ENCODE measurements at regions not wholly inside any gene's neighbourhood (a gene's known extent, or its start where the extent isn't known, plus 50 kb on each side); places are given as distances from the start of the nearest gene placed in this dataset.

DNA sequence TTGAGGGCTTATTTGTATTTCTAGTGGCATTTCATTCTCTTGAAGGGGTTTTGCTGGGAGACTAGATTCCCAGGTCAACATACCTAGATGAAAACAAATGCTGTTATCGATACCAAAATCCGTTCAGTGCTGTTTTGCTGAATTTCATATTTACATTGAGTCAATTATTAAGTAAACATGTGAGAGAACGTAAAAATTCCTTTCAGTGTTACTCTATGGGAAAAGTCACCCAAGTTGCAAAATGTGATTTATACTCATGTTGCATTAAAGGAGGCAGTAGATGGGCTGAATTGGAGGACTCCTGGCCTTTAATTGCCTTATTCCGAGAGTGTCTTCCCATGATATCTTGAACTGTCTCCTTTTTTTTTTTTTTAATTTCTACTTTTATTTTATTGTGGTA is 1011.3 kb upstream of the NR2F2 start:
- no peak for DNase-seq (ENCODE audit: low read depth)

DNA sequence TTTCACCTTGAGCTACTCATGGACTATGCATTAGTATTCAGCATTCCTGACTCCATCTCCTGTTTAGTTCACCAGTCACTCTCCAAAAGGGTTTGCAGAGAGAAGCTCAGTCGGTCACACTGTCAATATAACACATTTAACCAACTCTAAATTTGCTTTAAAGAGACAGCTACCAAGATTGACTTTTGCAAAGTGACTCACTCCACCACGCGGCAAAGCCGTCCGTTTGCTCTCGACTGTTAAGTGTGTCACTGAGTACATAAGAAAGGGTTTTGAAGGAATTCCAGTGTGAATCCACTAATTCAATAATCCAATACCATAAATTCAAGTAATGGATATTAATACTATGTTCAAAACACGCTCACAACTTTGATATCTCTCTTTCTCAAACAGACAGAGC is 1006.7 kb upstream of the NR2F2 start:
- no peak for DNase-seq (ENCODE audit: low read depth)

DNA sequence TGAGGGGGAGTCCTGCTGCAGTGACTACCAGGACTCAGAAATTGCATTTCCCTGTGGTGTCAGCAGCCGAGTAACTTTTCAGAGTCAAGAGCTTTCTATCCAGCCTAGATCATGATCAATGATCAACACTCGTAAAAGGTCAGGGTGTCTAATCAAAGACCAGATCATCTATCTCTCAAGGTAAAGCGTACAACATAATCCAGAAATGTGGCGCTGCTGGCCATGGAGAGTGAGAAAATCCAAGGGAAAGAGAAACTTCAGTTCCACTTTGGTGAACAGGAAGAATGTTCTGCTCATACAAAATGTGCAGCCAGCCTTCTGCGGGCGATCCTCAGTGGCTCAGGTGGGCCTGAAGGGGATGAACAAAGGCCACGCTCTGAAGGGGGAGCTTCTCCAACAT is 1005.8 kb upstream of the NR2F2 start:
- DNase-seq (ENCODE audit: low read depth), result no peak

DNA sequence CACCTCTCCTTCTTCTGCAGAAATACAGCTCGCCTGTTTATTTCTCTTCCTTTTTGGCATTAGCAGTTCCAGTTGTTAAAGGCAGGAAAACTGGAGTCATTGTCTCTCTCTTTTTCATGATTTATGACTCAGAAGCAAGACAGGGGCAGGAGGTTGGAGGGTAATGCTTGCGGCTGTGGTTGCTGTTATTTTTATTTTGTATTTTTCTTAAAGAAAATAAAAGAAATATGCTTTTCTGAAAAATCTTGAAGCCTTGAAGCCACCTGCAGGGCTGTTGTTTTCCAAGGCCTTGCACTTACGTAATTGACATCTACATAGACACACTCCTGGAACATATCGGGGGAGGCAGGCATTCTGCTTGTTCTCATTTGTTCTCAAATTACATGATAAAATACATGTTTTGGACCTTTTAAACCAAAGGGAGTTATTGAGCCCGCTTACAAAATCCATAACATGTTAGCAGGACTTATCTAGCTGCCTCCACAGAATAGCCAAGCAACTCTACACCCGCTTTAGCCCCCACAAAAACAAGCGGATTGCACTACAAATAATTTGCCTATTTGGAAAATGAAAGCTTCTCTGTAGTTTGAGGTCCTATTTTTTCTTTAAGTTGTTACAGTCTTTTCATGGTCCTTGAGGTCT is 1004.6 kb upstream of the NR2F2 start:
- no peak for DNase-seq (ENCODE audit: low read depth)

DNA sequence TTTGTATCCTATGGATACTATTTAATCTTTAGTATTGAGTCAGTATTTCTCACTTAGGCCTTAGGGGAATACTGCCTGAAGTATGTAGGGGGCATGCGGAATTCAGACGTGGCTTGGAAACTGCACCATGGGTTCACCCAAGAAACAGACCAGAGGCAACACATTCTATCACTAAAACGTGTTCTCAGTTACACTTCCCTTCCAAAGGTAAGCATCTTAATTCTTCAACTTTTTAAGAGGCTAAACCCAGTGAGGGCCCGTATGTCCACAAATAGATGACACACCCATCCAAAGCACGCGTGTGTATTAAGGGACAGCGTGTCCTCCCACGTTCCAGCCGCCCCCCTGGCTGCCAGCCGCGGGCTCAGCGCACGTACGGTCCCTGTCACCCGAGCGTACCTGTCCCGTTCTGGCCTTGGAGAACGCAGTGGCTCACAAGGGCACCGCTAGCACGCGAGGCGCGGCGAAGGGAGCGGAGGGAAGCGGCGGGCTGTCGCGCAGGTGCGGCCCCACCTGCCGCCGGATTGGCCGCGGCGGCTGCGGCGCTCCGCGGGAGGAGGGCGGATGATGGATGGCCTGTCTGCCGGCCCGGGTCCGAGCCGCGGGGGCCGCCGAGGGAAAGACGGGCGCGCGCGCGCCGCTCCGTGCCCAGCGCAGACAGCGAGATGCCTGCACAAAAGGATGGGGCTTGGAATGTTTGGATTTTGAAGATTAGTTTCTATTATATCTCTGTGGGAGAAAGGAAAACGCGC is 1003.9 kb upstream of the NR2F2 start:
- no peak for DNase-seq (ENCODE audit: low read depth)

DNA sequence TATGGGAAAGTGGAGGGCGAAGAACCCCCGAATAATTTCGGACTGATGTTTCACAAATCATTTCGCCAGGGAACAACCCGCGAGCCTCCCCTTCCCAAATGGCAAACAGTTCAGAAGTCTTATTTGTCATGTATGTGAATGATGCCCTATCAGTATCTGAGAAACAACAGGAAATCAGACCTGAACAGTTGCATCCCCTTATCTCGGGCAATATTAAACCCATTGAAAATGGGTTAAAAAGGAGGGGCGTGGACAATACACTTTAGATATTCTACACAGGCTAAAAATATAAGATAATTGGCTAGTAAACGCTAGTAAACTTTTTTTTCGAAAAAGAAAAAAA is 1003.3 kb upstream of the NR2F2 start:
- DNase-seq (ENCODE audit: low read depth), result no peak

DNA sequence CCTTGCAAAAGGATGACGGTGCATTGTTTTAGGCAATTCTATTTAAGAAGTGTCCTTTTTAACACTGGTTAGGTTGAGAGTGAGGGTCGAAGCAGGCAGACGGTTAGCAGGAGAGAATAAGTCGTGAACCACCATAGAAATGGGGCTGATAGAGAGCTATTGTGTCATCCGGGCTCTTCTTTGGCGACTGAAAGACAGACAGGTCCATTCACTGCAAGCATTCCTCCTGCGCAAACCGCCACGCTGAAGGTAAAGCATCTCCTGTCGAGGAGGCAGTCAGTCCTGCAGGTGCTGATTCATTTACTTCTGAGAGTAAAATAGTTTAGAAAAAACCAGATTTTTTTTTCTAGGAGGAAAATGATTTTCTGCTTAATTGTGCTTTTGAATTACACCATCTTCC is 1002.8 kb upstream of the NR2F2 start:
- DNase-seq (ENCODE audit: low read depth), result no peak

DNA sequence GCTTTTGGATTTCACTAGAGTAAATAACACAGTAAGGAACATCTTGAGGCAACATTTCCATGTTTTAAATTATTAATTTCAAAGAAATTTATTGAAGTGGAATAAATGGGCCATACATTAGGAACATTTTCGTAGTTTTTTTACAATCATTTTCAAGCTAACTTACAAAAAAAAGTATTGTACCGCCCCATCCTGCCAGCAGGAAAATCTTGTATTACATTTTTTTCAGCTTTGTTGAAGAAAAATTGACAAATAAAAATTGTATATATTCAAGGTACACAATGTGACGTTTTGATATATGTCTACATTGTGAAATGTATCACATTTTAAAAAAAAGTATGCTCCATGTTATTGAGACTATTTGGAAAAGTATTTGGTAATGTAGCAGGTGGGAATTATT is 1001.9 kb upstream of the NR2F2 start:
- no peak for DNase-seq (ENCODE audit: low read depth)

DNA sequence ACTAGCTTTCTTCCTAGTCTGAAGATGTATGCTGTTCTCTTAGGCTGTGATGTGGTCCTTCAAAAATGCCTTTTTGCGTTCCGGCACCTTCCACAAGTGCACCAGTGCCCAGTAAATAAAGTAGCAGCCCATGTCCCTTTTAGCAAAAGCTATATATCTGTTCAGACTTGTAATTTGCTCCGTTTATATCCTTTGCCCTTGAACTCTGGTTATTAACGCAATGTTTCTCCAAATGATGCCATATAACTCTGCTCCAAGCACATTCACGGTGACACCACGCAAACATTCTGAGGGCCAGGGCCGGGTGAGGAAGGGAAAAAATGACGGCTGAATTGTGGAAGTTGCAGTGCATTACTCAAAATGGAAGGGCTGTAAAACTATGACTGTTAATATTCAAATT is 1001.1 kb upstream of the NR2F2 start:
- no peak for DNase-seq (ENCODE audit: low read depth)

DNA sequence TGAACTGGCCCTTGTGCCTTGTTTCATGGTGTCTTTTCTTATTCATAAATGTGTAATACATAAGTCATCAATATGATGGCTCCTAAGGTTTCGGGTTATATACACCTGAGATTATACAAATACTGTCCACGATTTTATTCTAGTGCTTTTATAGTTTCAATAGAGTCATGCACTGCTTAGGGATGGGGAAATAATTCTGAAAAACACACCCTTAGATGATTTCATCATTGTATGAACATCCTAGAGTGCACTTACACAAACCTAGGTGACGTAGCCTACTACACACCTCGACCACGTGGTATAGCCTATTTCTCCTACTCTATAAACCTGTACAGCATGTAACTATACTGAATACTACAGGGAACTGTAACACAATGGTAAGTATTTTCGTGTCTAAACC is 988.8 kb upstream of the NR2F2 start:
- DNase-seq (ENCODE audit: low read depth), result no peak

DNA sequence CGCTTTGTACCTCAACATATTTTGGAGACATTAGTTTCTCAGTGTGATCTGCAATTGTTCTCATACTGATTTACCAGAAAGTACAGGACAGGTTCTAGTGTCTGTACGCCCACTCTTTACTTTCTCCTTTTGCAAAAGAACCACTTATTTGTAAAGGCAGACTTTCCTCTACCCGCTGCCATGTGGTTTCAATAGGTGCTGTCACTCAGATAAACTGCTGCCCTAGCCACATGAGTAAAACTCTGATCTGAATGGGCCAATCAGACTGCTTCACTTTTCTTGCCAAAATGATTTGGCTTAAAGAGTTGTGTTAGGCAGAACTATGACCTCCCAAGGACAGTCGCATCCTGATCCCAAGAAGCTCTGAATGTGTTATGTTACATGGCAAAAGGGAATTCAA is 984.6 kb upstream of the NR2F2 start:
- DNase-seq (ENCODE audit: low read depth), result no peak

DNA sequence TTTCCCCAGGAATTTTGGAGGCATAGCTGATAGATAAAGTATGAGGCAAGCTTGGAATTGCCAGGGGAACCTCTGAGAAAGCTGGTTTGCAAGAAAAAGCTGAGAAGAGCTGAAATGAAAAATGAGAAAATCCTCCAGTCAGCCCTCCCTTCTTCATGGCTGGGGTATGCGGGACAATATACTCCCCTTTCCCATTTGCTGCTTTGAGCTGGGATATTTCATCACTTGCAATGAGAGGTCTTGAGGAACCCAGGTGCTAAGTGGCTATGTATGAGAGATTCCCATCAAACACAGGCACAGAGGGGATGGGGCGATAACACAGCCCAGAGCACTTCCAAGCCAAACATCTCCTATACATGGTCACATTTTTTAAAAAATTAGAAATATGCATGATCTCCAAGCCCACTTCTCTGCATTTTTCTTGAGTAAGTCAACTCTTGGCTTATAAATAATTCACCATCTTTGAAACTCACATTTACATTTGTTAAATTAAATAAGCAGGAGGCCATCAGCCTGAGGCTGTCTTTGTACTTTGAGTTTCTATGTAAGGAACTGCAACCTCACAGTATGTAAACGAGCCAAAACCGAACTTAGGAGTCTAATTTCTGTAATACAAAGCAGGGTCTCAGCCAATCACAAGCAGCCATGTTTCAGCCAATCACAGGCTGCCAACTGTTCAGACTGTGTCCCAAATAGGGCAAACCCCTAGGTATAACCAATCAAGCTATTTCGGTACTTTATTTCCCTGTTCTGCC is 983.6 kb upstream of the NR2F2 start:
- DNase-seq (ENCODE audit: low read depth), result no peak

DNA sequence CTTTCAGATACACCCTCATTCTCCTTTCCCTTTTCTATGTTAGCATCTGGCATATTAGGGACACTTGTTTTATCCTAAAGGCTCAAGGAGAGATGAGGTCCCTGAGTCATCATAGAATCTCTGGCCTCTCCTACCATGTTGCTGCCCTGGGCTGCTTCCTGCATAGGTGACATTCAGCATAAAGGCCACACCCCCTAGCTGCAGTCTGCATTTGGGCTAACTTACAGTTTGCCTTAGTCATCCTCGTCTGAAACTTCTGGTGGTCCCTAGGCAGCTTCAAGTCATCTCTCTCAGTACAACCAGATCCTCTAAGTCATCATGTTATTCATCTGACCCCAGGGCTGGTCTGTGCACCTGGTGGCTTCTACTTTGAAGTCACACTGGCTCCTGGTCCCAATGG is 982.7 kb upstream of the NR2F2 start:
- DNase-seq (ENCODE audit: low read depth), result no peak

DNA sequence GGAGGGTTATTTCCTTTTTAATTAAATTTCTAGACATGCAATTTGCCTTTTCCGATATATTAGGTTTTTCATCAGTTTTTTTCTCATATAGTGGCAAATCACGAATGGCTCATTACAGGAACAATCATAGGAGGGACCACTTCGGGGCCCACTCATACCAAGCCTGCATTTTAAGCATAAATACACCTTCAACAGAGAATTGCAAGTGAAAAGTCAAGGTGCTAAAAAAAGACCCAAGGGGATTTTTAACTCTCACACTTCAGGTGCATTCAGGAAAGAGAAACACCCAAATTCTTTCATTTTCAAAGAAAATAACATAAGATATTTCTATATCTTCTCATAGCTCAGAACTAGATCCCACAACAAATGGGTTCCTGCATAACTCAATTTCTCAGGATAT is 979.6 kb upstream of the NR2F2 start:
- no peak for DNase-seq (ENCODE audit: low read depth)

DNA sequence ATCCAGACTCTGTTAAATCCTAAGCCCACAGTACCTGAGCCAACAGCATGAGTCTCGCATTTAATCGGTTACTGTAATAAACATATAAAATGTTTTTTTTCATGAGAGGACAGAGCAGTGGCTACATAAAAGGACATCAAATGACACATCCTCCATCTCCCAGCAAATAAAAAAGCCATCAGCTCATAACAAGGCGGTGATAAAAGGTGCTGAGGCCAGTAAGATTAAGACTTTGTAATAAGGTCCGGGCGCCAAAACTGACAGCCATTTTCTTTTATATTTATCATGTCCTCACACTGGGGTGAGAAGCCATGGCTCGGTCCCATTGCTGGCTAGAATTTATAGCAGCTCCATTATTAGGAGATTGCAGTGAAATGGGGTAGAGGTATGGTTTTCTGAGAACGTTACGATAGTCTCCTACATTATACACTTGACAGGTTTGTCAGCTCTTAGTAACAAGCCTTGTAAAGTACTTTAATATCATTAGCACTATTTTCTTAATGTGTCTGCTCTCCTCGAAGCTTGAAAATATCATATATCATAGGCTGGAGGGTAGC is 977.8 kb upstream of the NR2F2 start:
- no peak for DNase-seq (ENCODE audit: low read depth)

DNA sequence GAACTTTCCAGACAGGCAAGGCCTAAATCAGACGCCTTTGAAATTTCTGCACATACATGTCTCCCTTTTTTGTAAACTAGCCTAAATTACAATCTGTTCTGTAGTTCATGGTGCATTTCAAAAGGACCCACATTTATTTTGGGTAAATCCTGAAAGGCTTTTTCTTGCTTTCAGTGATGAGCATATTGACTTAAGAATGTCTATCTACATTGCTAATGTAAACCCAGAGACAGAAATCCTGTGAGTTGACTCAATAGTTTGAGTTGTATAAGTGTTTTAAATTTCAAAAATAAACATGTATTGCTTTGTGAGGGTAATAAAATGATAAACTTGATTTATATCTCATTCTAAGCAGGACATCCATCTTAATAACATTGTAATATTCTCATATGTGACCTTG is 977.0 kb upstream of the NR2F2 start:
- no peak for DNase-seq (ENCODE audit: low read depth)

DNA sequence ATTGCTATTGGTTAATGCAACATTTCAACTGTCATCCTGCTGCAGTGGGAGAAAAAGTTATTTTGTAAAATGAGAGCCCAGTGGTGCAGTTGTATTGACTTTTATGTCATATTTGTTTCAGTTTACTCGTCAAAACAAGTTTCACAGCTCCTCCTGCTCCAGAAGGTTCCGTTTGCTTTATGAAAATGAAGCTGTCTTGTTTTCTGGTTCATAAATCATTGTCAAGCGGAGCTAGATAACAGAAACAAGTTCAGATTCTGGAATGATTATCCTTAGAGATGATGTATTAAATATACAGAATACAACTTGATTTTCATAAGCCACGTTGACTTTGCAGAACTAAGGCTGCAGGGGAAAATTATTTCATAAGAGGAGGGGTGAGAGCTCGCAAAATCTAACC is 970.5 kb upstream of the NR2F2 start:
- DNase-seq (ENCODE audit: low read depth), result no peak

DNA sequence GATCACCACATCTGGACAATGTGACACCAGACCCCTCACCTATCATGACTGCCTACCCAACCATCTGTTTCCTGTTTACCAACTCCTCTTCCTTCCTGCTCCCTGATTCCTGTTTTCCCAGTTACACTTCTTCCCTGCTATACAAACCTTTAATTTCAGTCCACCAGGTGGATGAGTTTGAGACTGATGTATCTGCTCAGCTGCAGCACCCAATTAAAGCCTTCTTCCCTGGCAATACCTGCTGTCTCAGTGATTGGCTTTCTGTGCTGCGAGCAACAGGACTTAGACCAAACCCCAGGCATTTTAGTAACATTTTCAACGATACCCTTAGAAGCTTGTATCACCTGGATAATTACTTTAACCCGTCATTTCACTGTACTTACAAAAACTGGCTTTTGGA is 968.2 kb upstream of the NR2F2 start:
- no peak for DNase-seq (ENCODE audit: low read depth)

DNA sequence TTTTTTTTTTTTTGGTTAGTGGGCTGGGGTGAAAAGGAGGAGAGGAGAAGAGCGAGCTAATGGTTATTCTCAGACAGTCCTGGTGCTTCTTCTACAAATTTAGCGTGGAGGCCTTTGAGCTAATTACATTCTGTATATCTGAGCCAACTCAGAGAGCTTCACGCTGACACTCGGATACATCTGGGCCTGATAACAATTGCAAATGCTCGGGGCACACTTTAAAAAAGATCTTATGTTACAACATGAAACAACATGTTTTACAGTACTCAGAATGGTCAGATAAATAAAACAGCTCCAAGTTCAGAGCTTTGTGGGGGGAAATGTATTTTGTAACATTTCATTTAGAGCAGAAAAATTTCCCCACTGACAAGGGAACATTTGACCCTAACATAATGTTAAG is 966.9 kb upstream of the NR2F2 start:
- no peak for DNase-seq (ENCODE audit: low read depth)

DNA sequence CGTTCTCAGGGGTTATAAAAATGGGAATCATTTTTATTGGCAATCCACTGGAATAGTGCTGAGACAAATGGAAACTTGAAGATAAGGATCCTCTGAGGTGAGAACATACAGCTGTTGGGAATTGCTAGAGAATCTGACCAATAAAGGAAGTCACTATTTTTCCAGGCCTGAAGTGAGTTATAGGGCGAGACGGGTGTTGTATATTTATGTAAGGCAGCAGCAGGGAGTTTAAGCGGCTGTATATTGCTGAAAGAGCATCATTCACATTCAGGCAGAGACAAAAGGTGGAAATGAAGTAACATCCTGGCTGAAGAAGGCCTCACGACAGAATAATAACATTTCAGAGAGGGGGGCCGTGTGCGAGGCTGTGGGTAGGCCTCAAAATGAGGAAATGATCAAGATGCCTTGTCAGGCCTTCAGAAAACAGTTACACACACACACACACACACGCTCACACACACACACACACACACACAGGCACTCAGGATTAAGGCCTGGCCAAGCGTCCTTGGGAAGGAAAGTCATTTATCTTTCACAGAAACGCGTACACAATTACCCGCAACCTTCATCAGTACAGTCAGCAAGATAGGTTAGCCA is 964.9 kb upstream of the NR2F2 start:
- no peak for DNase-seq (ENCODE audit: low read depth)

DNA sequence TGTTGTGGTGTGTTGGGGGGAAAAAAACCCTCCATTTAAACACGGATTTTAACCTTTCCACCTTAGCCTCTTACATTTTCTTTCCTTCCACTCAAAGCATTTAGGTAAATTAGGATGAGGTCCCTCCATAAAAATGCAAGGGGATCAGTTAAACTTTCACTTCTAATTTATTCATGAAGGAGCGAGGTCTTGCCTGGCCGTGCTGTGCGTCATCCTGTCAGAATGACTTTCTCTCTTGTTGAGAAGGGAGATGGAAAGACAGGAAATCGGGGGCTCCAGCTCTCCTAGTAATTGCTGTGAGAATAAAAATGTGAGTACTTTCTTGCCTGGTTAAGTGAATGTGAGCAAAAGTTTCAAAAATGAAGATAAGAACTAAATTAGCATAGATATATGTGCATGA is 962.3 kb upstream of the NR2F2 start:
- no peak for DNase-seq (ENCODE audit: low read depth)

DNA sequence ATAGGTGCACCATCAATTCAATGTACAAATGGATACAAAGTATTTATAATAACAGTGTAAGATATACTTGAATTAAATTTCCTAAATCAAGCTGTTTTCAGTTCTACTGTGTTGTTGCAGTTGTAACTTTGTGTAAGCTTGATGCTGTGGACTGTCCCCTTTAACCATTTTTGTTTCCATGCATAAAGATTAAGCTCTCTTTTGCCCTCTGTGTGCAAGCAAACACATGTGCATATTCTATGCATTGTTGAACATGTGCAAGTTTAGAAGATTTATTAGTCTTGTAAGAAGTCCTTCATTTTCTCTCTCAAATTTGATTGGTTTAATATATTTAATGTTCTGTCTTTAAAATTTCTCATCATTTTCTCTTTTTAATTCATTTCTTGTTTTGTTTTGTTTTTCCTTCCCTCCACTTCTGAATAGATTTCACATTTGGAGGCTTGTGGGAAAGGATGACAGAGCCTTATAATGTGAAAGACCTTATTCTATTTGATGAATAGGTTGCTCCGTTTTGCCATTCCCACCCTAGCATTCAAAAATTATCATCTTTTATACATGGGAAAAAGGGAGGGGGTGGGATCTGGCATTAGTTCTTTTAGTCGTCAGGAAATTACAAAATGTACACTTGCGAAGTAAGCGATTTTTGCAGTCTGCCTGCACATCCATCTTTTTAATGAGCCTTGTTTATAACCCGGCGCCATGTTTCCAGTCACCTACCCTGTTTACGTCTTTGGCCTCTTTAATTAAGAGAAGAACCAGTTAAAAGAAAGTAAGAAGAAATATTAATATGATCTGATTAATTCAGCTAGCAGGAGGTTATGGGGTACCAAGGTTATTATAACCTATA is 961.5 kb upstream of the NR2F2 start:
- no peak for DNase-seq (ENCODE audit: low read depth)
